Endothelial cell of umbilical vein (primary cell): ENCODE measurements at regions not wholly inside any gene's neighbourhood (a gene's known extent, or its start where the extent isn't known, plus 50 kb on each side); places are given as distances from the start of the nearest gene placed in this dataset.

ENCODE experiments used
- BruUV-seq: library from RNA; stranded (reverse); fragments of 400-500 nt; replicated peaks from 2 replicates; lab custom pipeline; 2021; lab: Mats Ljungman, UMichigan
- CTCF ChIA-PET: fragments of 300-600, 350-600 bp; sonication (Branson Sonifier 250); formaldehyde crosslinking; loops from one replicate; lab custom pipeline; 2021; ENCODE audit warnings: antibody characterized with exemption, inconsistent platforms; lab: Charles Lee
- POLR2A ChIA-PET: fragments of 300-600, 350-600 bp; sonication (Branson Sonifier 250); formaldehyde crosslinking; loops from one replicate; lab custom pipeline; 2021; ENCODE audit warnings: antibody characterized with exemption, inconsistent platforms; lab: Charles Lee
- DNase-seq: peaks from one replicate; pipeline ENCODE4 v3.0.0-alpha.2; 2011; ENCODE audit warnings: low read depth, low spot score
- FAIRE-seq: peaks from 2 replicates; lab custom pipeline; 2011; peaks lifted over from hg19 to GRCh38; lab: Jason Lieb, UNC
- H2AFZ ChIP-seq: 2 replicates; pipeline ENCODE4 v1.6.0; 2012; ENCODE audit warnings: low read depth, low read length, control low read depth, inconsistent platforms
- H3K27ac ChIP-seq: 2 replicates; pipeline ENCODE4 v1.5.1; 2011; ENCODE audit warnings: low read depth, mild to moderate bottlenecking, control low read depth, low read length, moderate library complexity; ENCODE audit not compliant: insufficient read depth
- H3K27me3 ChIP-seq, 2 experiments: 2 replicates each; pipeline versions ENCODE4 v1.6.0 to v1.6.1; 2011; ENCODE audit warnings: low read length in 2 of 2, mixed read lengths in 1 of 2; ENCODE audit not compliant: control insufficient read depth in 2 of 2, insufficient read depth in 2 of 2
- H3K36me3 ChIP-seq, 2 experiments: 2 replicates in 1 of 2; 3 replicates in 1 of 2; pipeline ENCODE4 v1.5.1; 2011; ENCODE audit warnings: low read length in 2 of 2, mild to moderate bottlenecking in 1 of 2, moderate library complexity in 1 of 2; ENCODE audit not compliant: control insufficient read depth in 2 of 2, insufficient read depth in 2 of 2; ENCODE audit errors: extremely low read depth in 1 of 2
- H3K4me1 ChIP-seq: 3 replicates; pipeline ENCODE4 v1.5.1; 2011; ENCODE audit warnings: mild to moderate bottlenecking, low read length; ENCODE audit not compliant: control insufficient read depth, insufficient read depth; ENCODE audit errors: extremely low read depth
- H3K4me2 ChIP-seq: 2 replicates; pipeline ENCODE4 v1.6.1; 2011; ENCODE audit warnings: low read length, control low read depth, mixed read lengths; ENCODE audit not compliant: insufficient read depth
- H3K4me3 ChIP-seq, 3 experiments: fragments of 200-600 bp in 1 of 3; sonication (generic), shearing (Covaris generic) in 1 of 3; replicated peaks in 1 of 3; 2 replicates each; pipeline ENCODE4 v1.5.1; 2011 to 2016; ENCODE audit warnings: control low read depth in 3 of 3, low read length in 3 of 3, mild to moderate bottlenecking in 2 of 3, inconsistent platforms in 1 of 3, low read depth in 1 of 3, moderate library complexity in 1 of 3; ENCODE audit not compliant: insufficient read depth in 1 of 3
- H3K79me2 ChIP-seq: 2 replicates; pipeline ENCODE4 v1.6.0; 2012; ENCODE audit warnings: low read length, inconsistent platforms; ENCODE audit not compliant: control insufficient read depth, insufficient read depth
- H3K9ac ChIP-seq: replicated peaks from 2 replicates; pipeline ENCODE3; 2011; ENCODE audit warnings: low read length, control low read depth; ENCODE audit not compliant: insufficient read depth; ENCODE audit errors: extremely low read depth
- H3K9me1 ChIP-seq: replicated peaks from 3 replicates; pipeline ENCODE4 v1.6.0; 2011; ENCODE audit warnings: mild to moderate bottlenecking, low read length; ENCODE audit not compliant: control insufficient read depth, insufficient read depth; ENCODE audit errors: extremely low read depth
- H3K9me3 ChIP-seq: replicated peaks from 2 replicates; pipeline ENCODE4 v1.5.1; 2012; ENCODE audit warnings: low read length, inconsistent platforms; ENCODE audit not compliant: control insufficient read depth, insufficient read depth
- H4K20me1 ChIP-seq: replicated peaks from 2 replicates; pipeline ENCODE3; 2011; ENCODE audit warnings: mild to moderate bottlenecking, low read length; ENCODE audit not compliant: control insufficient read depth, insufficient read depth; ENCODE audit errors: extremely low read depth
- CTCF ChIP-seq, 2 donors: IDR thresholded peaks; 1 replicate in 1 of 2; 2 replicates in 1 of 2; pipeline ENCODE4 v1.5.1; 2011; ENCODE audit warnings: low read length in 2 of 2, mild to moderate bottlenecking in 2 of 2, moderate library complexity in 2 of 2, control low read depth in 1 of 2, inconsistent platforms in 1 of 2, low read depth in 1 of 2; ENCODE audit not compliant: insufficient read depth in 1 of 2; ENCODE audit errors: extremely low read depth in 1 of 2
- EZH2 ChIP-seq: IDR thresholded peaks from 2 replicates; pipeline ENCODE4 v1.6.1; 2012; ENCODE audit warnings: borderline replicate concordance, low read depth, mild to moderate bottlenecking, moderate library complexity, low read length, inconsistent platforms; ENCODE audit not compliant: severe bottlenecking
- FOS ChIP-seq: IDR thresholded peaks from 2 replicates; pipeline ENCODE4 v1.6.1; 2011; ENCODE audit warnings: mild to moderate bottlenecking, low read length, moderate library complexity, borderline replicate concordance; ENCODE audit not compliant: insufficient read depth
- GATA2 ChIP-seq: IDR thresholded peaks from 2 replicates; pipeline ENCODE4 v1.7.0; 2011; ENCODE audit warnings: low read depth, mild to moderate bottlenecking, moderate library complexity, mixed read lengths, low read length; ENCODE audit not compliant: insufficient read length, insufficient read depth
- JUN ChIP-seq: IDR thresholded peaks from 2 replicates; pipeline ENCODE4 v1.6.1; 2011; ENCODE audit warnings: borderline replicate concordance, low read depth; ENCODE audit not compliant: insufficient read length, insufficient read depth
- MAX ChIP-seq: IDR thresholded peaks from 2 replicates; pipeline ENCODE4 v1.6.1; 2011; ENCODE audit not compliant: insufficient read depth, insufficient read length
- MYC ChIP-seq: IDR thresholded peaks from one replicate; pipeline ENCODE4 v1.6.1; 2011; ENCODE audit warnings: mild to moderate bottlenecking, low read depth, low read length
- POLR2A ChIP-seq: IDR thresholded peaks from 2 replicates; pipeline ENCODE4 v1.6.1; 2012; ENCODE audit warnings: low read depth, mild to moderate bottlenecking, control low read depth, low read length
- POLR2AphosphoS5 ChIP-seq: IDR thresholded peaks from 2 replicates; pipeline ENCODE4 v1.6.1; 2012; ENCODE audit warnings: low read depth, mild to moderate bottlenecking, control low read depth, low read length, moderate library complexity; ENCODE audit not compliant: insufficient read depth
- dilution Hi-C: fragments of 300-500 bp; cut with MboI; formaldehyde crosslinking; loops from one replicate; pipeline ENCODE4 v1.15.0; 2019; ENCODE audit warnings: low sequenced_read_pairs; ENCODE audit not compliant: extremely low pct_ligation_motif_present
- intact Hi-C: fragments of 100-400 bp; cut with micrococcal nuclease; formaldehyde crosslinking; loops from one replicate; pipeline ENCODE4 v1.10.0; 2022

DNA sequence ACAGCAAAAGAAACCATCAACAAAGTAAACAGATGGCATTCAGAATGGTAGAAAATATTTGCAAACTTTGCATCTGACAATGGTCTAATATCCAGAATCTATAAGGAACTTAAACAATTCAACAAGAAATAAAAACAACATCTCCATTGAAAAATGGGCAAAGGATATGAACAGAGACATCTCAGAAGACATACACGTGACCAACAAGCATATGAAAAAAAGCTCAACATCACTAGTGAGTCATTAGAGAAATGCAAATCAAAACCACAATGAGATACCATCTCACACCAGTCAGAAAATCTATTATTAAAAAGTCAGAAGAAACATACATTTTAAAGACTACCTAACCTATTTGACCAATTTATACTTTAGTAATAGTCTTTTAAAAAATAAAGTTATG lies 571.3 kb upstream of the NRG3 start:
- ChIA-PET CTCF (no interaction called here), POLR2A (no interaction called here)
- H3K9me1 ChIP-seq: no peaks in the 10 kb centered on the region
- FAIRE-seq: no peak
- no peaks in the 10 kb centered on the region for H4K20me1 ChIP-seq
- no peaks in the 10 kb centered on the region for H3K27me3 ChIP-seq
- TF ChIP-seq FOS (no peak), EZH2 (no peak), MAX (no peak), MYC (no peak)
- dilution Hi-C loops: no loop called here
- H3K4me1 ChIP-seq: no peaks in the 10 kb centered on the region
- no peak overlapping the region for H2AFZ ChIP-seq
- H3K4me2 ChIP-seq: no peak overlapping the region
- no peaks in the 10 kb centered on the region for H3K9me3 ChIP-seq
- H3K9ac ChIP-seq: no peak overlapping the region
- H3K36me3 ChIP-seq: no peaks in the 10 kb centered on the region
- BruUV-seq: no TSS peak
- H3K4me3 ChIP-seq: no peak overlapping the region
- intact Hi-C loops: no loop called here
- DNase-seq: no peak
- H3K79me2 ChIP-seq: no peaks in the 10 kb centered on the region
- H3K27ac ChIP-seq: no peak overlapping the region

DNA sequence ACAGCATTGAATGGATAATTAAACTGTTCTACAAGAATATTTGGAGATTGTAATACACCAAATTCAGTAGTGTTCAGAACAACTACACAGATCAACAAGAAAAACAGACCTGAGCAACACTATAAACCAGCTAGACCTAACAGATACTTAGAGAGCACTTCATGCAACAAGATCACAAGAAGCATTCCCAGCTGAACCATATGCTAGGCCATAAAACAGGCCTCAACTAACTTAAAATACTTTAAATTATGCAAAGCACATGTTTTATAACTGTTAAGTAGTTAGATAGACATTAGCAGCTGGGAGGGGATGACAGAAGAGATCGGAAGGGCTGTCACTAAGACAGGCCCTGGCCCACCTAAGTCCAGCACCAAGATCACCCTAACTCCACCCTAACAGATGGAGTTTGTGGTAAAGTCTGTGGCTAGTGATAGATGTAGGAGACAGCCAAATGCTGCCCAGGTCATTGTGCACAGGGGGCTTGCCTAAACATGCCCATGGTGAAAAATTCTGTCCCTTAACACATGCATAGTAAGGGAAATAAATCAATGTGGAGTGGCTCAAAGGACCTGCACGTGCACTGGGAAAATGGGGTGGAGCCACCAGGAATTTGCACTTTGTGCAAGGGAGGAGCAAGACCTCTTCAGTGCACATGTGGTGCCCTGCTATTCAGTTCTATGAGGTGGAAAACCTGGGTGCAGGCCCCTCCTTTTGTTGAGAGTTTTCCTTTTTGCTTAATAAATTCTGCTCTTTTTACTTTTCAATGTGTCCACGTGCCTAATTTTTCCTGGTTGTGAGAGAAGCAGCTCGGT lies 567.8 kb upstream of the NRG3 start:
- no peaks in the 10 kb centered on the region for H4K20me1 ChIP-seq
- H3K4me2 ChIP-seq: no peak overlapping the region
- H3K79me2 ChIP-seq: no peaks in the 10 kb centered on the region
- no peak for TF ChIP-seq MYC
- TF ChIP-seq EZH2: no peak
- TF ChIP-seq POLR2A: no peak
- no peak for TF ChIP-seq GATA2
- no peak for TF ChIP-seq JUN
- TF ChIP-seq POLR2AphosphoS5: no peak
- TF ChIP-seq CTCF (IDR thresholded peaks at IDR 0.05; ENCODE audit: extremely low read depth in 1 of 2, insufficient read depth in 1 of 2, low read depth in 1 of 2, low read length in 2 of 2): no peak
- no peak for TF ChIP-seq FOS
- no peak for TF ChIP-seq MAX
- no peaks in the 10 kb centered on the region for H3K27me3 ChIP-seq
- no peak overlapping the region for H3K27ac ChIP-seq
- H3K36me3 ChIP-seq: no peaks in the 10 kb centered on the region
- no peaks in the 10 kb centered on the region for H3K9me3 ChIP-seq
- POLR2A ChIA-PET: no interaction called here
- no peak overlapping the region for H3K4me3 ChIP-seq
- dilution Hi-C loops: no loop called here
- no peaks in the 10 kb centered on the region for H3K9me1 ChIP-seq
- no peak overlapping the region for H3K9ac ChIP-seq
- FAIRE-seq (no peak), DNase-seq (no peak)
- intact Hi-C loops: no loop called here
- no peaks in the 10 kb centered on the region for H3K4me1 ChIP-seq
- H2AFZ ChIP-seq: no peak overlapping the region
- CTCF ChIA-PET: no interaction called here
- BruUV-seq: no TSS peak
